HL-60 (cell line): ENCODE measurements at regions not wholly inside any gene's neighbourhood (a gene's known extent, or its start where the extent isn't known, plus 50 kb on each side); places are given as distances from the start of the nearest gene placed in this dataset.

Experiments
- DNase-seq, 2 experiments: peaks; one replicate each; pipeline ENCODE4 v3.0.0-alpha.2; 2010 to 2020; ENCODE audit warnings: low read depth in 1 of 2, low spot score in 1 of 2
- H3K27ac ChIP-seq: fragments of 250-450 bp; sonication (Bioruptor Pico); replicated peaks from 2 replicates; pipeline ENCODE4 v1.5.1; 2020; ENCODE audit warnings: mild to moderate bottlenecking, moderate library complexity
- H3K27me3 ChIP-seq: fragments of 250-450 bp; sonication (Bioruptor Pico); 2 replicates; pipeline ENCODE4 v1.5.1; 2021; ENCODE audit warnings: mild to moderate bottlenecking, moderate library complexity; ENCODE audit not compliant: insufficient read depth, poor library complexity, severe bottlenecking
- H3K4me3 ChIP-seq: replicated peaks from 2 replicates; pipeline ENCODE4 v1.5.1; 2011; ENCODE audit warnings: mild to moderate bottlenecking, control low read depth, low read length; ENCODE audit not compliant: insufficient read depth
- CTCF ChIP-seq: IDR thresholded peaks from one replicate; pipeline ENCODE4 v1.5.1; 2011; ENCODE audit warnings: low read length, control low read depth, inconsistent platforms; ENCODE audit not compliant: insufficient read depth
- GABPA ChIP-seq: IDR thresholded peaks from 2 replicates; pipeline ENCODE4 v1.6.1; 2012; ENCODE audit warnings: low read depth
- POLR2AphosphoS5 ChIP-seq: IDR thresholded peaks from 2 replicates; pipeline ENCODE4 v1.6.1; 2012; ENCODE audit warnings: low read depth
- SPI1 ChIP-seq: IDR thresholded peaks from 2 replicates; pipeline ENCODE4 v1.6.1; 2012; ENCODE audit warnings: low read depth, mild to moderate bottlenecking, borderline replicate concordance
- TF ChIP-seq, protein P1 (sequence below): IDR thresholded peaks from 2 replicates; pipeline ENCODE4 v1.6.1; 2012; ENCODE audit warnings: low read depth; ENCODE audit not compliant: insufficient replicate concordance

DNA sequence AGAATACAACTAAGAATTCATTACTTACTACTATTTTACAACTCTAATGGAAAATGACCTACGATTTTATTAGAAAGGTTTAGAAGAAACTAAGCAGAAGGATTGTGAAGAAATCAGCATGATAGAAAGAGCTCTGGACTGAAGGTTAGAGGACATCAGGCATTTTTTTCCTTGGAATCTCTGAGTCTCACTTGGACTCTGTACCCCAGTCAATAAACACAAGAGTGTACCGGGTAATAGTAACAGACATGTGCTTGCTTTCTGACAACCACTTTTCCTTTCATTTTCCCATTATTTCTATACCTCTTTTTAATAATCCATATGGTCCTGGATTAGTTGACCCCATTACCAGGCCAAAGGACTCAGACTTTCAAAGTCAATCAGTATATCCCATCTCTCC lies 1240.9 kb upstream of the LRRTM3 start:
- TF ChIP-seq SPI1 (no peak), CTCF (no peak), GABPA (no peak), POLR2AphosphoS5 (no peak)
- TF ChIP-seq, protein P1, sequence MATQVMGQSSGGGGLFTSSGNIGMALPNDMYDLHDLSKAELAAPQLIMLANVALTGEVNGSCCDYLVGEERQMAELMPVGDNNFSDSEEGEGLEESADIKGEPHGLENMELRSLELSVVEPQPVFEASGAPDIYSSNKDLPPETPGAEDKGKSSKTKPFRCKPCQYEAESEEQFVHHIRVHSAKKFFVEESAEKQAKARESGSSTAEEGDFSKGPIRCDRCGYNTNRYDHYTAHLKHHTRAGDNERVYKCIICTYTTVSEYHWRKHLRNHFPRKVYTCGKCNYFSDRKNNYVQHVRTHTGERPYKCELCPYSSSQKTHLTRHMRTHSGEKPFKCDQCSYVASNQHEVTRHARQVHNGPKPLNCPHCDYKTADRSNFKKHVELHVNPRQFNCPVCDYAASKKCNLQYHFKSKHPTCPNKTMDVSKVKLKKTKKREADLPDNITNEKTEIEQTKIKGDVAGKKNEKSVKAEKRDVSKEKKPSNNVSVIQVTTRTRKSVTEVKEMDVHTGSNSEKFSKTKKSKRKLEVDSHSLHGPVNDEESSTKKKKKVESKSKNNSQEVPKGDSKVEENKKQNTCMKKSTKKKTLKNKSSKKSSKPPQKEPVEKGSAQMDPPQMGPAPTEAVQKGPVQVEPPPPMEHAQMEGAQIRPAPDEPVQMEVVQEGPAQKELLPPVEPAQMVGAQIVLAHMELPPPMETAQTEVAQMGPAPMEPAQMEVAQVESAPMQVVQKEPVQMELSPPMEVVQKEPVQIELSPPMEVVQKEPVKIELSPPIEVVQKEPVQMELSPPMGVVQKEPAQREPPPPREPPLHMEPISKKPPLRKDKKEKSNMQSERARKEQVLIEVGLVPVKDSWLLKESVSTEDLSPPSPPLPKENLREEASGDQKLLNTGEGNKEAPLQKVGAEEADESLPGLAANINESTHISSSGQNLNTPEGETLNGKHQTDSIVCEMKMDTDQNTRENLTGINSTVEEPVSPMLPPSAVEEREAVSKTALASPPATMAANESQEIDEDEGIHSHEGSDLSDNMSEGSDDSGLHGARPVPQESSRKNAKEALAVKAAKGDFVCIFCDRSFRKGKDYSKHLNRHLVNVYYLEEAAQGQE, result no peak
- no peak overlapping the region for H3K27ac ChIP-seq
- DNase-seq, result no peak

DNA sequence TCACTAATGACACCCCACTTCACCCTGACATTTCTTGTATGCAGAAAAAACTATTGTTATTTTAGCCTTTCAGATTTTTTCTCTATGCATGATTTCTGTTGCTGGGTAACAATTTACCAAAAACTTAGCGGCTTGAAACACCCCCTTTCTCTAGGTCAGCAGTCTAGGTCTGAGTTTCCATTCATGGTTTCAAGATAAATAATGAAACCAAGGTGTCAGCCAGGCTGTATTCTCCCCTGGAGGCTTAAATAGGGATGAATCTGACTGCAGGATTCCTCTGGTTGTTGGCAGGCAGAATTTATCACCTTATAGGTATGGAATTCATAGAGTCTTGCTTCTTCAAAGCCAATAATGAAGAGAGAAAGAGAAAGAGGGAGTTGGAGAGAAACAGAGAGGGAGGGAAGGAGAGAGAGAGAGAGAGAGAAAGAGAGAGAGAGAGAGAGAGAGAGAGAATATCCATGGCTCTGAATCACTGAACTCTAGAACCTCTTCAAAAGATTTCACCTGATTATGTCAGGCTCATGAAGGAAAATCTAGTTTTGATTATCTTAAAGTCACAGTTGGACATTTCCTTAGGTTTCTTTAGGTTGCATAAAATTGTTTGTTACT lies 1224.6 kb upstream of the LRRTM3 start:
- Histone ChIP-seq H3K27me3 (no peaks in the 10 kb centered on the region), H3K4me3 (no peak overlapping the region), H3K27ac (no peak overlapping the region)
- TF ChIP-seq POLR2AphosphoS5 (no peak), GABPA (no peak), CTCF (no peak), SPI1 (no peak)
- TF ChIP-seq, protein P1, result no peak
- DNase-seq, result no peak

More for the DNA sequence above, 1240.9 kb upstream of the LRRTM3 start:
- no peak overlapping the region for H3K4me3 ChIP-seq
- no peaks in the 10 kb centered on the region for H3K27me3 ChIP-seq

- no peak for DNase-seq
- TF ChIP-seq POLR2AphosphoS5, result no peak
- TF ChIP-seq SPI1, result peak; percentile 47; the same call in 1 of the 2 replicates
- Histone ChIP-seq H3K27me3 (no peaks in the 10 kb centered on the region), H3K4me3 (no peak overlapping the region), H3K27ac (no peak overlapping the region)
Measured at GRCh38 chr10:65708057-65708456, 1217.8 kb upstream of the LRRTM3 start.

GRCh38 chr10:65710306-65710705 lies 1215.5 kb upstream of the LRRTM3 start:
- DNase-seq, result no peak

More at GRCh38 chr10:65710306-65710705, 1215.5 kb upstream of the LRRTM3 start:
- TF ChIP-seq SPI1 (no peak), CTCF (no peak), POLR2AphosphoS5 (no peak), GABPA (no peak)
- TF ChIP-seq, protein P1, result no peak
- H3K27me3 ChIP-seq, result no peaks in the 10 kb centered on the region
- no peak overlapping the region for H3K4me3 ChIP-seq
- no peak overlapping the region for H3K27ac ChIP-seq
